Body of pancreas (tissue), 4 donors: ENCODE measurements at regions not wholly inside any gene's neighbourhood (a gene's known extent, or its start where the extent isn't known, plus 50 kb on each side); places are given as distances from the start of the nearest gene placed in this dataset.
"Not testable (repeated sequence)": the region's sequence is repeated elsewhere in the genome, so short reads cannot be mapped to it uniquely, and the experiment has no call there.

Source experiments
- ATAC-seq: fragments of 150-250 bp; one replicate; pipeline ENCODE4 v1.9.1; 2016
- DNase-seq, 4 donors: peaks; one replicate each; pipeline ENCODE4 v3.0.0-alpha.2; 2019
- H3K27ac ChIP-seq, 4 donors: fragments of 200-600 bp; sonication (generic); 1 replicate in 3 of 4; 2 replicates in 1 of 4; pipeline versions ENCODE4 v1.5.1 to v1.6.1; 2016 to 2019; ENCODE audit warnings: mild to moderate bottlenecking in 1 of 4, mixed read lengths in 1 of 4, moderate library complexity in 1 of 4
- H3K27me3 ChIP-seq, 2 donors: fragments of 200-600 bp; sonication (generic); one replicate each; pipeline ENCODE4 v1.6.0; 2016; ENCODE audit warnings: mild to moderate bottlenecking in 1 of 2
- H3K36me3 ChIP-seq, 2 donors: fragments of 200-600 bp; sonication (generic); replicated peaks in 1 of 2; 2 replicates each; pipeline ENCODE4 v1.5.1; 2016; ENCODE audit warnings: low read depth in 2 of 2; ENCODE audit not compliant: insufficient read depth in 1 of 2
- H3K4me1 ChIP-seq: fragments of 200-600 bp; sonication (generic); one replicate; pipeline ENCODE4 v1.6.0; 2016
- H3K4me3 ChIP-seq, 2 donors: fragments of 200-600 bp; sonication (generic); 1 replicate in 1 of 2; 2 replicates in 1 of 2; pipeline ENCODE4 v1.5.1; 2016 to 2019
- H3K9me3 ChIP-seq, 3 donors: fragments of 200-600 bp; sonication (generic); 1 replicate in 2 of 3; 2 replicates in 1 of 3; pipeline ENCODE4 v1.5.1; 2016
- CTCF ChIP-seq, 7 experiments: fragments of 450-650 bp in 4 of 7; fragments of 200-600 bp in 3 of 7; sonication (generic) in 3 of 7; IDR thresholded peaks; one replicate each; pipeline ENCODE4 v1.5.1; 2016 to 2019; ENCODE audit warnings: antibody characterized with exemption in 7 of 7
- POLR2A ChIP-seq, 3 donors: fragments of 450-650 bp; IDR thresholded peaks; one replicate each; pipeline ENCODE4 v1.6.1; 2016; ENCODE audit warnings: antibody characterized with exemption in 3 of 3, mild to moderate bottlenecking in 2 of 3
- WGBS, 2 donors: methylation state at CpG; one replicate each; pipeline ENCODE4 v1.1.5; 2017; 5-methylcytosine and 5-hydroxymethylcytosine counted together
- intact Hi-C: fragments of 100-400 bp; cut with DNase I; formaldehyde crosslinking; loops from one replicate; pipeline ENCODE4 v1.15.1; 2023

GRCh38 chr11:38530226-38530625 is 1932.2 kb upstream of the RAG2 start:
- intact Hi-C loops, result no loop called here
- H3K36me3 ChIP-seq, result no peaks in the 10 kb centered on the region
- no peaks in the 10 kb centered on the region for H3K27me3 ChIP-seq
- no peak for ATAC-seq
- no peak for DNase-seq
- H3K4me3 ChIP-seq, result no peak overlapping the region
- H3K27ac ChIP-seq, result no peak overlapping the region
- peaks cover 0 to 6% (median 0%) of the 10 kb centered on the region in 3 donors for H3K9me3 ChIP-seq
- H3K4me1 ChIP-seq, result no peaks in the 10 kb centered on the region
- no peak for TF ChIP-seq POLR2A (IDR thresholded peaks at IDR 0.05)
- WGBS, 2 donors, result 61 to 73% methylated on average over 2 of the region's 2 CpGs

- Histone ChIP-seq H3K36me3 (no peaks in the 10 kb centered on the region), H3K4me3 (no peak overlapping the region), H3K4me1 (no peaks in the 10 kb centered on the region), H3K27me3 (no peaks in the 10 kb centered on the region), H3K9me3 (peaks cover 0 to 6% (median 0%) of the 10 kb centered on the region in 3 donors), H3K27ac (no peak overlapping the region)
- 36 to 61% methylated on average over 1 of the region's 1 CpG for WGBS, 2 donors
- no peak for ATAC-seq
- no peak for TF ChIP-seq POLR2A (IDR thresholded peaks at IDR 0.05)
- no peak for TF ChIP-seq CTCF (IDR thresholded peaks at IDR 0.05)
- intact Hi-C loops, result no loop called here
- DNase-seq, result no peak
Measured at GRCh38 chr11:38524945-38525344, 1926.9 kb upstream of the RAG2 start.

GRCh38 chr11:38517991-38518390 is 1920.0 kb upstream of the RAG2 start:
- 49 to 62% methylated on average over 5 of the region's 5 CpGs for WGBS, 2 donors
- TF ChIP-seq POLR2A (IDR thresholded peaks at IDR 0.05) (no peak), CTCF (IDR thresholded peaks at IDR 0.05) (no peak)
- intact Hi-C loops, result no loop called here
- Histone ChIP-seq H3K27ac (no peak overlapping the region), H3K9me3 (no peaks in the 10 kb centered on the region), H3K4me1 (no peaks in the 10 kb centered on the region), H3K4me3 (no peak overlapping the region), H3K36me3 (no peaks in the 10 kb centered on the region), H3K27me3 (no peaks in the 10 kb centered on the region)
- no peak for DNase-seq
- ATAC-seq, result no peak

GRCh38 chr11:38512830-38513229 is 1914.8 kb upstream of the RAG2 start:
- intact Hi-C loops, DNase-seq, H3K4me1 ChIP-seq, H3K27ac ChIP-seq, H3K9me3 ChIP-seq, H3K36me3 ChIP-seq, H3K27me3 ChIP-seq, H3K4me3 ChIP-seq, ATAC-seq: not testable (repeated sequence)
- 57% methylated on average over 3 of the region's 3 CpGs for WGBS, 2 donors

GRCh38 chr11:38510041-38510440 is 1912.0 kb upstream of the RAG2 start:
- WGBS, 2 donors, result 16 to 34% methylated on average over 2 of the region's 2 CpGs
- DNase-seq (no peak), ATAC-seq (no peak)
- no peaks in the 10 kb centered on the region for H3K36me3 ChIP-seq
- TF ChIP-seq CTCF (IDR thresholded peaks at IDR 0.05) (no peak), POLR2A (IDR thresholded peaks at IDR 0.05) (no peak)
- H3K4me3 ChIP-seq, result no peak overlapping the region
- intact Hi-C loops, result no loop called here
- H3K27ac ChIP-seq, result no peak overlapping the region
- H3K4me1 ChIP-seq, result no peaks in the 10 kb centered on the region
- no peaks in the 10 kb centered on the region for H3K27me3 ChIP-seq
- H3K9me3 ChIP-seq, result no peaks in the 10 kb centered on the region

GRCh38 chr11:38503876-38504275 is 1905.8 kb upstream of the RAG2 start:
- H3K9me3 ChIP-seq, result no peaks in the 10 kb centered on the region
- H3K27me3 ChIP-seq, result no peaks in the 10 kb centered on the region
- 86 to 89% methylated on average over 13 to 14 of the region's 14 CpGs for WGBS, 2 donors
- no peaks in the 10 kb centered on the region for H3K36me3 ChIP-seq
- intact Hi-C loops, result no loop called here
- no peak overlapping the region for H3K4me3 ChIP-seq
- H3K27ac ChIP-seq, result no peak overlapping the region
- no peaks in the 10 kb centered on the region for H3K4me1 ChIP-seq
- no peak for ATAC-seq
- DNase-seq, result no peak
- no peak for TF ChIP-seq CTCF (IDR thresholded peaks at IDR 0.05)
- no peak for TF ChIP-seq POLR2A (IDR thresholded peaks at IDR 0.05)
